Left lung (tissue), 4 donors: ENCODE measurements at regions not wholly inside any gene's neighbourhood (a gene's known extent, or its start where the extent isn't known, plus 50 kb on each side); places are given as distances from the start of the nearest gene placed in this dataset.

Experiments used
- ATAC-seq: fragments of 200-7000 bp; cut with Tn5 transposase; one replicate; pipeline ENCODE4 v1.9.1; 2020; ENCODE audit warnings: moderate library complexity
- DNase-seq, 4 donors: peaks; one replicate each; pipeline ENCODE4 v3.0.0-alpha.2; 2013 to 2020
- H3K27ac ChIP-seq, 2 donors: fragments of 200-600 bp; sonication (generic) in 1 of 2; one replicate each; pipeline versions ENCODE4 v1.5.0 to v1.8.0; 2020 to 2021
- H3K27me3 ChIP-seq, 2 donors: fragments of 200-600 bp; sonication (generic) in 1 of 2; one replicate each; pipeline versions ENCODE4 v1.5.0 to v1.8.0; 2020 to 2021
- H3K36me3 ChIP-seq, 2 donors: fragments of 200-600 bp; sonication (generic) in 1 of 2; one replicate each; pipeline versions ENCODE4 v1.5.0 to v1.8.0; 2020 to 2021
- H3K4me1 ChIP-seq, 2 donors: fragments of 200-600 bp; one replicate each; pipeline ENCODE4 v1.8.0; 2021
- H3K4me3 ChIP-seq, 2 donors: fragments of 200-600 bp; sonication (generic) in 1 of 2; one replicate each; pipeline versions ENCODE4 v1.5.0 to v1.8.0; 2020 to 2021; ENCODE audit warnings: mild to moderate bottlenecking in 1 of 2
- H3K9me3 ChIP-seq, 2 donors: fragments of 200-600 bp; sonication (generic) in 1 of 2; one replicate each; pipeline versions ENCODE4 v1.5.0 to v1.8.0; 2020 to 2021
- intact Hi-C, 2 donors: fragments of 100-400 bp; cut with DNase I; formaldehyde crosslinking; loops; one replicate each; pipeline versions ENCODE4 v1.11.2 to v1.14.2; 2022
- TF ChIP-seq, protein P1 (sequence below), 2 donors: fragments of 200-600 bp; sonication (generic) in 1 of 2; IDR thresholded peaks; one replicate each; pipeline versions ENCODE4 v1.5.0 to v1.8.0; 2021; ENCODE audit warnings: antibody characterized with exemption in 2 of 2
- donor health status: DM: no; HTN: yes; CAD: no.
- donor health status: DM: no; HTN: no; CAD: no.

GRCh38 chr4:175954685-175955084 lies 111.0 kb upstream of the WDR17 start:
- H3K27ac ChIP-seq = no peak overlapping the region
- DNase-seq (no peak), ATAC-seq (no peak)
- TF ChIP-seq, protein P1, sequence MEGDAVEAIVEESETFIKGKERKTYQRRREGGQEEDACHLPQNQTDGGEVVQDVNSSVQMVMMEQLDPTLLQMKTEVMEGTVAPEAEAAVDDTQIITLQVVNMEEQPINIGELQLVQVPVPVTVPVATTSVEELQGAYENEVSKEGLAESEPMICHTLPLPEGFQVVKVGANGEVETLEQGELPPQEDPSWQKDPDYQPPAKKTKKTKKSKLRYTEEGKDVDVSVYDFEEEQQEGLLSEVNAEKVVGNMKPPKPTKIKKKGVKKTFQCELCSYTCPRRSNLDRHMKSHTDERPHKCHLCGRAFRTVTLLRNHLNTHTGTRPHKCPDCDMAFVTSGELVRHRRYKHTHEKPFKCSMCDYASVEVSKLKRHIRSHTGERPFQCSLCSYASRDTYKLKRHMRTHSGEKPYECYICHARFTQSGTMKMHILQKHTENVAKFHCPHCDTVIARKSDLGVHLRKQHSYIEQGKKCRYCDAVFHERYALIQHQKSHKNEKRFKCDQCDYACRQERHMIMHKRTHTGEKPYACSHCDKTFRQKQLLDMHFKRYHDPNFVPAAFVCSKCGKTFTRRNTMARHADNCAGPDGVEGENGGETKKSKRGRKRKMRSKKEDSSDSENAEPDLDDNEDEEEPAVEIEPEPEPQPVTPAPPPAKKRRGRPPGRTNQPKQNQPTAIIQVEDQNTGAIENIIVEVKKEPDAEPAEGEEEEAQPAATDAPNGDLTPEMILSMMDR (IDR thresholded peaks at IDR 0.05) = no peak
- no peaks in the 10 kb centered on the region for H3K36me3 ChIP-seq
- H3K4me3 ChIP-seq = no peak overlapping the region
- H3K9me3 ChIP-seq = no peaks in the 10 kb centered on the region
- intact Hi-C loops = no loop called here
- no peaks in the 10 kb centered on the region for H3K4me1 ChIP-seq
- H3K27me3 ChIP-seq = no peaks in the 10 kb centered on the region

DNA sequence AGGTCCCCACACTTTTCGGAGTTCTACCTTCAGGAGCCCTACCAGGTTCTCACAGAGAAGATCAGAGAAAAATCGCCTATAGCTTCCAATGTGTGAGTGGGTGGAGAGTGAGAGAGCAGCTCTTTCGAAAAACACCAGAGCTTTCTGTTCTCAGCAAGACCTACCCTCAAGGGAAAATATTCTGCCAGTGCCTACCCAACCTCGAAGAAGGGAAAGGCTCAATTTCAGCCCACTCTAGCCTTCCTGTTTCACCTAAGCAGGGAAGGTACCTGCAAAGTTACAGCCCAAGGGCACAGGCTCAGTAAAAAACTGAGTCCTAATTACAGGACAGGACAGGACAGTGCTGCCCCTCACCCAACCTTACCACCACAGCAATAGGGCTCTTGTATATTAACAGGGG lies 104.0 kb upstream of the WDR17 start:
- Histone ChIP-seq H3K4me1 (no peaks in the 10 kb centered on the region), H3K36me3 (no peaks in the 10 kb centered on the region), H3K4me3 (no peak overlapping the region), H3K27me3 (no peaks in the 10 kb centered on the region), H3K27ac (no peak overlapping the region), H3K9me3 (no peaks in the 10 kb centered on the region)
- DNase-seq (no peak), ATAC-seq (no peak)
- TF ChIP-seq, protein P1 (IDR thresholded peaks at IDR 0.05) = no peak
- intact Hi-C loops = no loop called here

DNA sequence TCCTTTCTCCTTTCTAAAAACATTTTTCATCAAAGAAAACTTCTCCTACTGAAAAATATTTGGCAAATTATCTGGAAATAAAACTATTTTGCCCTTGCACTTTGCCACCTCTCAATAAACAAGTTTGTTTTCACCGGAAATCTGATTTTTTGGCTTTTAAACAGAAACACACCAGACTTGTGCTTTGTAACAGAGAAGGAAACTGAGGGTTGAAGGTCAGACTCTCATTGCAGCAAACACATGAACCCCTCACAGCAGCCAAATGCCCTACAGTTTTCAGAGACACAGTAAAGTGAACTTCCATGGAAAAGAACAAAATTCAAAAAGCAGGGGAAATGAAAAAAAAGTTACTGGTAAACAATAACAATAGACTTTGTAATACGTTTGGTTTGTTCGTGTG lies 95.6 kb upstream of the WDR17 start:
- Histone ChIP-seq H3K27me3 (no peaks in the 10 kb centered on the region), H3K36me3 (no peaks in the 10 kb centered on the region), H3K4me1 (no peaks in the 10 kb centered on the region), H3K4me3 (no peak overlapping the region), H3K9me3 (peaks cover 0 to 10% of the 10 kb centered on the region in 2 donors), H3K27ac (no peak overlapping the region)
- TF ChIP-seq, protein P1 (IDR thresholded peaks at IDR 0.05) = no peak
- peak in 1 of 4 donors; percentile 8 for DNase-seq
- ATAC-seq = no peak
- intact Hi-C loops = no loop called here

- Histone ChIP-seq H3K4me3 (no peak overlapping the region), H3K4me1 (no peaks in the 10 kb centered on the region), H3K36me3 (no peaks in the 10 kb centered on the region), H3K27ac (no peak overlapping the region), H3K27me3 (no peaks in the 10 kb centered on the region), H3K9me3 (peaks cover 0 to 10% of the 10 kb centered on the region in 2 donors)
- intact Hi-C loops = no loop called here
- no peak for DNase-seq
- ATAC-seq = no peak
- TF ChIP-seq, protein P1 (IDR thresholded peaks at IDR 0.05) = no peak
These were observed 94.9 kb upstream of the WDR17 start for GRCh38 chr4:175970724-175971123.

GRCh38 chr4:175971388-175972179 lies 94.1 kb upstream of the WDR17 start:
- intact Hi-C loops = no loop called here
- TF ChIP-seq, protein P1 (IDR thresholded peaks at IDR 0.05) = no peak
- no peak overlapping the region for H3K4me3 ChIP-seq
- ATAC-seq = peak; percentile 41
- H3K27me3 ChIP-seq = no peaks in the 10 kb centered on the region
- DNase-seq = no peak
- no peak overlapping the region for H3K27ac ChIP-seq
- H3K36me3 ChIP-seq = no peaks in the 10 kb centered on the region
- peaks cover 0 to 10% of the 10 kb centered on the region in 2 donors for H3K9me3 ChIP-seq
- H3K4me1 ChIP-seq = no peaks in the 10 kb centered on the region
